Adrenal gland (tissue), 9 donors: ENCODE measurements at regions not wholly inside any gene's neighbourhood (a gene's known extent, or its start where the extent isn't known, plus 50 kb on each side); places are given as distances from the start of the nearest gene placed in this dataset.

ENCODE experiments used
- DNase-seq, 7 donors: peaks; one replicate each; pipeline ENCODE4 v3.0.0-alpha.2; 2019 to 2020
- H3K27ac ChIP-seq, 5 donors: fragments of 200-600 bp; sonication (generic) in 4 of 5; 1 replicate in 3 of 5; 2 replicates in 2 of 5; pipeline versions ENCODE4 v1.5.1 to v1.8.0; 2016 to 2020; ENCODE audit warnings: mild to moderate bottlenecking in 1 of 5
- H3K27me3 ChIP-seq: fragments of 200-600 bp; 2 replicates; pipeline ENCODE4 v1.8.0; 2021
- H3K36me3 ChIP-seq, 2 donors: fragments of 200-600 bp; replicated peaks in 1 of 2; 1 replicate in 1 of 2; 2 replicates in 1 of 2; pipeline versions ENCODE4 v1.5.1 to v1.8.0; 2018 to 2022
- H3K4me1 ChIP-seq, 2 donors: fragments of 200-600 bp; replicated peaks in 1 of 2; 1 replicate in 1 of 2; 2 replicates in 1 of 2; pipeline versions ENCODE4 v1.5.1 to v1.8.0; 2018 to 2021
- H3K4me3 ChIP-seq, 4 donors: fragments of 200-600 bp; sonication (generic) in 3 of 4; one replicate each; pipeline ENCODE4 v1.5.1; 2016 to 2018
- H3K9me3 ChIP-seq, 3 donors: fragments of 200-600 bp; sonication (generic) in 1 of 3; replicated peaks in 1 of 3; 1 replicate in 2 of 3; 2 replicates in 1 of 3; pipeline versions ENCODE4 v1.5.1 to v1.8.0; 2016 to 2021
- POLR2A ChIP-seq, 2 donors: fragments of 450-650 bp; IDR thresholded peaks; one replicate each; pipeline ENCODE4 v1.6.1; 2017; ENCODE audit warnings: antibody characterized with exemption in 2 of 2, mild to moderate bottlenecking in 2 of 2, moderate library complexity in 1 of 2
- WGBS, 4 donors: extraction: QIAGEN DNeasy Blood & Tissue Kit in 2 of 4; methylation state at CpG; one replicate each; pipeline versions ENCODE4 v1.1.5 to v1.1.7; 2013 to 2017; 5-methylcytosine and 5-hydroxymethylcytosine counted together
- intact Hi-C, 2 donors: fragments of 100-400 bp; cut with DNase I; formaldehyde crosslinking; loops; one replicate each; pipeline versions ENCODE4 v1.14.1 to v1.15.0; 2022 to 2023
- TF ChIP-seq, protein P1 (sequence below), 6 experiments: fragments of 450-650 bp in 4 of 6; fragments of 200-600 bp in 2 of 6; sonication (generic) in 1 of 6; IDR thresholded peaks; 1 replicate in 5 of 6; 2 replicates in 1 of 6; pipeline versions ENCODE4 v1.5.1 to v1.8.0; 2016 to 2021; ENCODE audit warnings: antibody characterized with exemption in 6 of 6, mild to moderate bottlenecking in 2 of 6, moderate library complexity in 1 of 6
- donor health status: healthy with polysubstance abuse.
- donor health status: Bipolar disorder and iron deficiency.
- donor health status: DM: yes; HTN: yes; CAD: no.
- donor health status: DM: no; HTN: no; CAD: no.
- donor health status: DM: no; HTN: no; CAD: no.

GRCh38 chr13:93023929-93024328 lies 202.7 kb upstream of the GPC6 start:
- WGBS, 4 donors: 33 to 38% (median 34%) methylated on average over 1 of the region's 1 CpG
- DNase-seq: no peak
- no peaks in the 10 kb centered on the region for H3K36me3 ChIP-seq
- no peaks in the 10 kb centered on the region for H3K9me3 ChIP-seq
- intact Hi-C loops: no loop called here
- H3K4me3 ChIP-seq: no peak overlapping the region
- TF ChIP-seq POLR2A (IDR thresholded peaks at IDR 0.05): no peak
- TF ChIP-seq, protein P1, sequence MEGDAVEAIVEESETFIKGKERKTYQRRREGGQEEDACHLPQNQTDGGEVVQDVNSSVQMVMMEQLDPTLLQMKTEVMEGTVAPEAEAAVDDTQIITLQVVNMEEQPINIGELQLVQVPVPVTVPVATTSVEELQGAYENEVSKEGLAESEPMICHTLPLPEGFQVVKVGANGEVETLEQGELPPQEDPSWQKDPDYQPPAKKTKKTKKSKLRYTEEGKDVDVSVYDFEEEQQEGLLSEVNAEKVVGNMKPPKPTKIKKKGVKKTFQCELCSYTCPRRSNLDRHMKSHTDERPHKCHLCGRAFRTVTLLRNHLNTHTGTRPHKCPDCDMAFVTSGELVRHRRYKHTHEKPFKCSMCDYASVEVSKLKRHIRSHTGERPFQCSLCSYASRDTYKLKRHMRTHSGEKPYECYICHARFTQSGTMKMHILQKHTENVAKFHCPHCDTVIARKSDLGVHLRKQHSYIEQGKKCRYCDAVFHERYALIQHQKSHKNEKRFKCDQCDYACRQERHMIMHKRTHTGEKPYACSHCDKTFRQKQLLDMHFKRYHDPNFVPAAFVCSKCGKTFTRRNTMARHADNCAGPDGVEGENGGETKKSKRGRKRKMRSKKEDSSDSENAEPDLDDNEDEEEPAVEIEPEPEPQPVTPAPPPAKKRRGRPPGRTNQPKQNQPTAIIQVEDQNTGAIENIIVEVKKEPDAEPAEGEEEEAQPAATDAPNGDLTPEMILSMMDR (IDR thresholded peaks at IDR 0.05): no peak
- no peak overlapping the region for H3K27ac ChIP-seq
- H3K27me3 ChIP-seq: no peaks in the 10 kb centered on the region
- no peaks in the 10 kb centered on the region for H3K4me1 ChIP-seq

DNA sequence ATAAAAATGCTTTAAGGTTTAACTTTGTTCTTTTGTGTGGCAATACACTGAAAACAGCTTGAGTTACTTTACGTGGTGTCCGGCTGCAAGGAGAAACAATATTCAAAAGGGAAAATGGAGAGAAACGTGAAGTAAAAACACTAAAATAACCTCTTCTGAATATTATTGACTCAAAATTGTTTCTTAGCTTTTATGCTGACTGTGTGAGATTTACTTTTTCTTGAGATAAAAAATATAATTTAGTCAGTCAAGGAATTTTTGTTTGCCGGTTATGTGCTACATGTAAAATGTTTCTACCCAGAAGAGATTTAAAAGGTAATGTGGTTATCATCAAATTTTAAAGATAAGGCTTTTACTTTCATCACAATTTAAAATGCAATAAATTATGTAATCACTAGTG lies 200.6 kb upstream of the GPC6 start:
- no peak overlapping the region for H3K4me3 ChIP-seq
- no peak for TF ChIP-seq POLR2A (IDR thresholded peaks at IDR 0.05)
- TF ChIP-seq, protein P1 (IDR thresholded peaks at IDR 0.05): no peak
- H3K27me3 ChIP-seq: no peaks in the 10 kb centered on the region
- DNase-seq: no peak
- no peaks in the 10 kb centered on the region for H3K4me1 ChIP-seq
- intact Hi-C loops: no loop called here
- H3K27ac ChIP-seq: no peak overlapping the region
- no peaks in the 10 kb centered on the region for H3K9me3 ChIP-seq
- no peaks in the 10 kb centered on the region for H3K36me3 ChIP-seq
- WGBS, 4 donors: 86 to 90% (median 87%) methylated on average over 4 of the region's 4 CpGs

- no peak for TF ChIP-seq POLR2A (IDR thresholded peaks at IDR 0.05)
- TF ChIP-seq, protein P1 (IDR thresholded peaks at IDR 0.05): no peak
- intact Hi-C loops: no loop called here
- H3K4me3 ChIP-seq: no peak overlapping the region
- DNase-seq: no peak
- H3K36me3 ChIP-seq: no peaks in the 10 kb centered on the region
- H3K27me3 ChIP-seq: no peaks in the 10 kb centered on the region
- no peaks in the 10 kb centered on the region for H3K4me1 ChIP-seq
- 73 to 85% (median 82%) methylated on average over 3 of the region's 3 CpGs for WGBS, 4 donors
- H3K9me3 ChIP-seq: no peaks in the 10 kb centered on the region
- H3K27ac ChIP-seq: no peak overlapping the region
Measured at GRCh38 chr13:93029536-93029935, 197.1 kb upstream of the GPC6 start.

DNA sequence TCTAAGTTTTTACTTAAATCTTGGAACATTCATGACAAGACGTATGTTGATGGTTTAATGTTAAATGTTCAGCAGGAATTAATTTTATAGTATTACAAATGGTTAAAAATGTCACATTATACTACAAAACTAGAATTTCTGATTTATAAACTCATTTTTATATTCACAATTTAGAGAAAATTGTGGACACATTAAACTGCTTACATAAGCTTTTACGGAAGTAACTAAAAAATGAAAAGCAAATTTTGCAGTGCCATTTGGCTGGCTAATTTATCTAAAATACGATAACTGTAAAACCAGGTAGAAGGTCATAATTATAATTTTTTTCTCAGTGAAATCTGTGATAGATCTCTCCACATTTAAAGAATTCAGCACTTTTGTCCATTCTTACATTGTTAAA lies 190.2 kb upstream of the GPC6 start:
- WGBS, 4 donors: 87 to 91% (median 88%) methylated on average over 3 of the region's 3 CpGs
- no peak overlapping the region for H3K4me3 ChIP-seq
- intact Hi-C loops: no loop called here

More for the DNA sequence above, 190.2 kb upstream of the GPC6 start:
- Histone ChIP-seq H3K36me3 (no peaks in the 10 kb centered on the region), H3K9me3 (no peaks in the 10 kb centered on the region), H3K27me3 (no peaks in the 10 kb centered on the region), H3K27ac (no peak overlapping the region), H3K4me1 (no peaks in the 10 kb centered on the region)
- TF ChIP-seq POLR2A (IDR thresholded peaks at IDR 0.05): no peak
- TF ChIP-seq, protein P1 (IDR thresholded peaks at IDR 0.05): no peak
- no peak for DNase-seq
